AG09319 (cell line): ENCODE measurements at regions not wholly inside any gene's neighbourhood (a gene's known extent, or its start where the extent isn't known, plus 50 kb on each side); places are given as distances from the start of the nearest gene placed in this dataset.

Experiments
- DNase-seq: peaks from one replicate; pipeline ENCODE4 v3.0.0-alpha.2; 2010; ENCODE audit warnings: low read depth; ENCODE audit errors: extremely low read depth
- CTCF ChIP-seq: IDR thresholded peaks from 2 replicates; pipeline ENCODE4 v1.5.1; 2011; ENCODE audit warnings: low read depth, mild to moderate bottlenecking, inconsistent platforms, low read length, moderate library complexity

- DNase-seq = peak; percentile 47
- TF ChIP-seq CTCF = no peak
Measured at GRCh38 chr4:102411408-102411807, 66.1 kb upstream of the SLC39A8 start.

GRCh38 chr4:102416765-102417164, 71.5 kb upstream of the SLC39A8 start:
- no peak for TF ChIP-seq CTCF
- DNase-seq = no peak

GRCh38 chr4:102420563-102421398, 75.5 kb upstream of the SLC39A8 start:
- DNase-seq = no peak
- TF ChIP-seq CTCF = peak; percentile 30

- TF ChIP-seq CTCF = no peak
- DNase-seq = no peak
Measured at GRCh38 chr4:102422843-102423242, 77.6 kb upstream of the SLC39A8 start.

- DNase-seq = no peak
- no peak for TF ChIP-seq CTCF
Measured at GRCh38 chr4:102423375-102423774, 77.8 kb upstream of the NFKB1 start.

- DNase-seq = no peak
- TF ChIP-seq CTCF = no peak
Measured at GRCh38 chr4:102427371-102427998, 73.7 kb upstream of the NFKB1 start.

- TF ChIP-seq CTCF = no peak
- no peak for DNase-seq
Measured at GRCh38 chr4:102428122-102428521, 73.0 kb upstream of the NFKB1 start.
